SK-N-SH treated with all-trans-retinoic acid at 6 μM for 48 hours (cell line): ENCODE measurements at regions not wholly inside any gene's neighbourhood (a gene's known extent, or its start where the extent isn't known, plus 50 kb on each side); places are given as distances from the start of the nearest gene placed in this dataset.

Source experiments
- ARNTL ChIP-seq: fragments of 450-650 bp; formaldehyde crosslinking; IDR thresholded peaks from 2 replicates; pipeline ENCODE4 v1.5.0; 2020; ENCODE audit warnings: low read depth, mild to moderate bottlenecking, moderate library complexity, borderline replicate concordance
- CSDC2 ChIP-seq: fragments of 250-450 bp; sonication (Bioruptor Pico); IDR thresholded peaks from 2 replicates; pipeline ENCODE4 v1.5.0; 2020; ENCODE audit warnings: mild to moderate bottlenecking, moderate library complexity
- ISL1 ChIP-seq: fragments of 250-450 bp; sonication (Bioruptor Pico); IDR thresholded peaks from 2 replicates; pipeline ENCODE4 v2.1.2; 2022; ENCODE audit warnings: mild to moderate bottlenecking, moderate library complexity
- PPARA ChIP-seq: fragments of 250-450 bp; sonication (Bioruptor Pico); IDR thresholded peaks from 2 replicates; pipeline ENCODE4 v1.5.0; 2020; ENCODE audit warnings: mild to moderate bottlenecking, borderline replicate concordance
- TCF4 ChIP-seq: fragments of 250-450 bp; sonication (Bioruptor Pico); IDR thresholded peaks from 2 replicates; pipeline ENCODE4 v1.8.0; 2021; ENCODE audit warnings: mild to moderate bottlenecking, moderate library complexity, borderline replicate concordance
- TOX ChIP-seq: fragments of 250-450 bp; sonication (Bioruptor Pico); IDR thresholded peaks from 2 replicates; pipeline ENCODE4 v1.8.0; 2021; ENCODE audit warnings: mild to moderate bottlenecking, moderate library complexity, borderline replicate concordance
- ZNF70 ChIP-seq: fragments of 450-650 bp; formaldehyde crosslinking; IDR thresholded peaks from 2 replicates; pipeline ENCODE4 v1.5.0; 2020; ENCODE audit warnings: mild to moderate bottlenecking, moderate library complexity

GRCh38 chr2:18961991-18962421 is 372.6 kb upstream of the NT5C1B start:
- TF ChIP-seq ARNTL (CRISPR knock-in tag) (no peak), TCF4 (CRISPR knock-in tag) (no peak), ISL1 (CRISPR knock-in tag) (no peak), TOX (CRISPR knock-in tag) (no peak), CSDC2 (no peak), ZNF70 (no peak), PPARA (CRISPR knock-in tag) (no peak)
